ENCODE measurements at regions not wholly inside any gene's neighbourhood (a gene's known extent, or its start where the extent isn't known, plus 50 kb on each side); places are given as distances from the start of the nearest gene placed in this dataset.
"Not testable (repeated sequence)": the region's sequence is repeated elsewhere in the genome, so short reads cannot be mapped to it uniquely, and the experiment has no call there.

DNA sequence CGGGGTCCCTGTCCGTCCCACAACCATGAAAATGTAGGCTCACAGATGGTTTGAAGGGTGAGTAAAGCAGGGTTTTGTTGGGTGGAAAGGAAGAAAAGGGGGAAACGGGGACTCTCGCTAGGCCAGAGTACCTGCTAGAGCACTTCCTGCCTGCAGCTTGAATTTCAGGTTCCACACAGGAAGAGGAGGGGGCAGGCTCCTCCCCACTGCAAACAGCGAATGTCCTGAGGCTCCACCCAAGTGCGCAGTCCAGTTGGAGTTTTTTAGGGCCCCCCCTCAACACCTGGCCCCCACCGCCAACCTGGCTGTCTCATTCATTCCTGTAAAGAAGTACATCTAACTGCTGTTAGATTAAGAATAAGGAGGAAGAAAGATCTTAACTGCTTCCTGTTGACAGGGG lies 414.7 kb downstream of the SH2D4B start:
- DNase-seq: no peak

DNA sequence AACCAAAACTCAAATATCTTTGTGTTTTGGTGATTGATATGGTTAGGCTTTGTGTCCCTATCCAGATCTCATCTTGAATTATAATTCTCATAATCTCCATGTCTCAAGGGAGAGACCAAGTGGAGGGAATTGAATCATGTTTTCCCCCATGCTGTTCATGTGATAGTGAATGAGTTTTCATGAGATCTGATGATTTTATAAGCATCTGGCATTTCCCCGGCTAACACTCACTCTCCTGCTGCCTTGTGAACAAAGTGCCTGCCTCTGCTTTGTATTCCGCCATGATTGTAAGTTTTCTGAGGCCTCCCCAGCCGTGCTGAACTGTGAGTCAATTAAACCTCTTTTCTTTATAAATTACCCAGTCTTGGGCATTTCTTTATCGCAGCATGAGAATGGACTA lies 419.5 kb downstream of the SH2D4B start:
- no peak for DNase-seq

DNA sequence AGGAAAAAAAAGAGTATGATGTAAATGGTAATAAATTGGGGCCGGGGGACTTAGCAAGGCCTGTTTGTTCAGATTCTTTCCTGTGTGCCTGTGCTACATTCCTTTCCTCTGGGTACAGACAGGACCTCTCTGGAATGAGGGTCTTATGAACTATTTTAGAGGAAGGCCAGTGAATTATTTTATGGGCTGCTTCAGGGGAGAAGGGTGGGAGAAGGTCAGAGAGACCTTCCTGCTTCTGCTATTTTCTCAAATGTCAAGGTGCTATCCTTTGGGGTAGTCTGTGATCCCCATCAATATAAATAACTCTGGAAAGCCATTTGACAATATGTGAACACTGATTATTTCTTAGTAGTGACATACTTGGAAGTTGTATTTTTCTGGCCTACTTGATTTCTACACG lies 426.5 kb downstream of the SH2D4B start:
- no peak for DNase-seq

DNA sequence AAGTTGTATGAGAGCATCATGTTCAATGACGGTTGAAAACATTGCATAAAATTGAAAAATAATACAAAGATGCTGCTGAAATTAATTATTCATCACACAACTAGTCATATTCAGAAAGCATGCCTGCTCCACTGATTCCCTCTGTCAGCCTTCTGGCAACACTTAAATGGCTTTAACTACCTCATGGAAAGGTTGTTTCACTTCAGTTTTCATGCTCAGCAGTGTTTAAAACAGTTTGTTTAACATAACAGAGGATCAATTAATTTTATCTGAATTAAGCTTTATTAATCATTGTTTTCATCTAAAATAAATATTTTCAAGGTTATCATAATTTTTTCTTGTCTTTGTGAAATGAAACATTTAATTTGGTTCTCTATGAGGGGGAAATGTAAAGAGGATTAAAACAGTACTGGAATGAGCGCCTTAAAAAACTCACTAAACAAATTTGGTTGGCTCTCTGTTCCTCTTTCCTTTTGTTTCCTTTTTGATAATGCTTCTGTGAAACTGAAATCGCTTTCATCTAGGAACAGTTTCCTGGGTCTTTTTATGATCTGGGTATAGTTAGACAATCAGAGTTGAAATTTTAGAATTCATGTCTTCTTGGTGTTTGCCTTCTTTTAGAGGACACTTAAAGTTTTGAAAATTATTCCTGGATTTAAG lies 427.4 kb downstream of the SH2D4B start:
- no peak for DNase-seq

DNA sequence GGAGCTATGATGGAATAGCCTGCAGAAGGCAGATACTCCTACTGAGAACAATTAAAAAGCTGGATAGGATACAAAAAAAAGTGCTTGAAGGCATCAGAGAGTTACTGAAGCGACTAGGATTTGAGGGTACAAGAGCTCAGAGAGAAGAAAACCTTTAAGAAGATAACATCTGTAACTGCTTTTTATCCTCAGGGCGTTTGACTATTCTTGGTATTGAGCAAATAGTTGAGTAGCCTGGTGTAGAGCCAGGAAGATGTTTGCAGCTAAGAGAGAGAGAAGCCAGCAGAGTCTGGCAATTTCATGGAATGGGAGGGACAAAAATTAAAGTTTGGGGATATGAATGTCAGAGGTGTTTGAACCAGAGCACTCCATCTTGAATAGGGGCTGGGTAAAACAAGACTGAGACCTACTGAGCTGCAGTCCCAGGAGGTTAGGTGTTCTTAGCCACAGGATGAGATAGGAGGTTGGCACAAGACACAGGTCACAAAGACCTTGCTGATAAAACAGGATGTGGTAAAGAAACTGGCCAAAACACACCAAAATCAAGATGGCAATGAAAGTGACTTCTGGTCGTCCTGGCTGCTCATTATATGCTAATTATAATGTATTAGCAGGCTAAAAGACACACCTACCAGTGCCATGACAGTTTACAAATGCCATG lies 428.8 kb downstream of the SH2D4B start:
- DNase-seq: no peak

DNA sequence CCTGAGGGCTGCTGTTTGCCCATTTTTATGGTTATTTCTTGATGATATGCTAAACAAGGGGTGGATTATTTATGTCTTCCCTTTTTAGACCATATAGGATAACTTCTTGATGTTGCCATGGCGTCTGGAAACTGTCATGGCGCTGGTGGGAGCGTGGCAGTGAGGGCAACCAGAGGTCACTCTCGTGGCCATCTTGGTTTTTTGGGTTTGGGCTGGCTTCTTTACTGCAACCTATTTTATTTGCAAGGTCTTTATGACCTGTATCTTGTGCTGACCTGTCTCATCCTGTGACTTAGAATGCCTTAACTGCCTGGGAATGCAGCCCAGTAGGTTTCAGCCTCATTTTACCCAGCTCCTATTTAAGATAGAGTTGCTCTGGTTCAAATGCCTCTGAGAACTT lies 429.7 kb downstream of the SH2D4B start:
- not testable (repeated sequence) for DNase-seq

DNA sequence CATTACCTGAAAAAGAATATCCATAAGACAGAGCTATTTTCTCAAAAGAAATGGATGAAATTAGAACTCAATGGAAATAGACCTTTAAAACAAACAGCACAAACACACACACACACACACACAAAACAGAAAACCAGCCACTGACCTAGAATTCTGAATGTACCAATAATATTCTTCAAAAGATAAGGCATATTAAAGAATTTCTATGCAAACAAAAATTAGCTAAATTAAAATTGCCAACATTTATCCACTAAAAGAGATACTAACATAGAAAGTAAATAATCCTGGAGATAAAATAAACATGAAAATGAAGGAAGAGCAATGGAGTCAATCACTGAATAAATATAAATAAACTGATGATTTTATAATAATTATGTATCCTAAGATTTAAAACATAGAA lies 431.2 kb downstream of the SH2D4B start:
- no peak for DNase-seq

DNA sequence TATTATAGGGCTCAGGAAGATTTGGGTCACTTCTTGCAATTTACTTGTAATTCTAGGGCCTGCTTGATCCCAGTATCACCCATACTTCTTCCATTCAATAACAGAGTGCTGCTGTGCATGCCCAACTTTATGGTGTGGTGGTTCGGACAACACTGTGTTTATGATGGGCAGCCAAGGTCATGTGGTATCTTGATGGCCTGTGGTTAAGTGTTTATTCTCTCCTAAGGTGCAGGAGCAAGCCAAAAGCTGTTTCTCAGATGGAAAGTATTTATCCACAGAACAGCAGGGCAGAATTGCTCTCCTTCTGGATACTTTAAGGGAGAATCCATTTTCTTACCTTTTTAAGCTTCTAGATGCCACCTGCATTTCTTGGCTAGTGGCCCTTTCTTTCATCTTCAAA lies 433.8 kb downstream of the SH2D4B start:
- DNase-seq: no peak

DNA sequence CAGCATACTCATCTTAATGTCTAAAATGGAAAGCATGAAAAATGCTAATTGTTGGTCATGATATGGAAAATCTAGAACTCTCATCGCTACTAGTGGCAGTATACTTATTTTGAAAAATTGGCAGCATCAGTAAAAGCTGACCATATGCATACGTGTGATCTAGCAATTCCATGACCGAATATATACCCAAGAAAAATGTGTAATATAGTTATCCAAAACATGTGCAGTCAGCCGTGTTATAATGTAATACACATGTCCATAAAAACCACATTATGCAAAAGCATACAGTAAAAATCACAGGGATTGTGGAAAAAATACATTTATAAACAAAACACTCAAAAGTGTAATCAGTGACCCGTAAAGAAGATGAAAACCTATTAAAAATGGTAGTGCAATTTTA lies 439.0 kb downstream of the SH2D4B start:
- DNase-seq: no peak

DNA sequence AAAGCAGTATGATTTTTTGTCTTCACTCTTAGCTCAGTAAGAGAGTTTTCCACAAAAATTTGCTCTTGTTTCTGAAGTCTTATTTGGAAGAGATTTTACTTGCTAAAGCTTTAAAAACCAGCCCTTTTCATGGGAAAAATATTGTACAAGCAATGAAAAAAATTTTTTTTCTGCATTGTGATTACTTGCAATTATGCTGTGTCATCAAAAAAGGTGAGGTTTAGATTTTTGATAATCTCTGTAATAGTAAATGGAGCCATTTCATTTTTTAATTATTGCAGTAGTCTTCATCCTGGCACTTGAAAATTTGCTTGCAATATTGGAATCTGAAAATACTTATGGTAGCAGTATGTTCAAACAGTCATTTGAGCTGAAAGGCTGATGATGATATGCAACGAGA lies 447.4 kb downstream of the SH2D4B start:
- DNase-seq: no peak

DNA sequence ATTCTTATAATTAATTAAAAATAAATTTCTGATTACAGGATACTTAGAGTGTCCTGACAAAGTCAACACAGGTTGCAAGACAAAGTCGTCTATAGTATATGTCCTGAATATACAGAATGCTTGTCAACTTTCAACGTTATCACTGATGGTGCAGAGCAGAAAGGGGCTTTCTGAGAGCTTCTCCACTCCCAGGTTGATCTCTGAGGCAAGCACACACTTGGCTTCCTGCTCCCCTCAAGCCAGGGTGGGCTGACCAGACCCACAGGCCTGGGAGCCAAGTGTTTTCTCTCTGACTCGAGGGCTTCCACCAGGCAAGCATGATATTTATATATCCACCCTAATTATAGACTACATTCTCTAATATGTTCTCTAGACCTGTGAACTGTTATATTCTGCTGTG lies 448.9 kb downstream of the SH2D4B start:
- DNase-seq: no peak

DNA sequence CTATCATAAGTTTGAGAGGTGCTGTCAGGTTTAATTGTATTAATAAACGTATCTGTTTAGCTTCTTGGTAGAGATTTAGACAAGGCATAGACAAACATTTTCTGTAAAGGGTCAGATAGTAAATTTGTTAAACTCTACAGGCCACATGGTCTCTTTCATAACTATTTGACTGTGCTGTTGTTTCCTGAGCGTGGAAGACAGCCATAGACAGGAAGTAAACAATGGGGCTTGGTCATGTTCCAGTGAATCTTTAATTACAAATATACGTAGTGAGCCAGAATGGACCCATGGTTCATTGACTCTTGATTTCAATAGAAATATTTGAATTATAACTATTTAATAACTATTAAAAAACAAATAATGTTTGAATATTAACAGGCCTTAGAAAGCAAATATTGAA lies 451.1 kb downstream of the SH2D4B start:
- DNase-seq: no peak

DNA sequence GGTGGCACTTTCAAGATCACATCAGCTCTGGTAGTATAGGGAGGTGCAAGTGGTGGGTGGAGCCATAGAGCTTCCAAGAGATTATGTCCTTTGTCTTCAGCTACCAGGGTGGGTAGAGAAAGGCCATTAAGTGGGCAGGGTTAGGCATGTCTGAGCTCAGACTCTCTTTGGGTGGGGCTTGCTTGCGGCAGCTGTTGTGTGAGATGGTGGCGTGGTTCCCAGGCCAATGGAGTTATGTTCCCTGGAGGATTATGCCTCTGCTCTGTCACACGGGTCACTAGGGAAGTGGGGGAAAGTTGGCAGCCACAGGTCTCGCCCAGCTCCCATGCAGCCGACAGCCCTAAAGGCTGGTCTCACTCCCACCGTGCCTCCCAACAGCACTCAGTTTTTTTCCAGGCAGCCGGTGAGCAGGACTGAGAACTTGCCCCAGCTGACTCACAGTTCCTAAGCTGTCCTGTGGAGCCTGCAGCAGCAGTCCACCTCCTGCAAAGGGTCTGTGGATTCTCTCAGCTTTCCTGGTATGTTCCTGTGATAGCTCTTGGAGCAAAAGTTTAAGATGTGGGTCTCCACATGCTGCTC lies 459.0 kb downstream of the SH2D4B start:
- no peak for DNase-seq

DNA sequence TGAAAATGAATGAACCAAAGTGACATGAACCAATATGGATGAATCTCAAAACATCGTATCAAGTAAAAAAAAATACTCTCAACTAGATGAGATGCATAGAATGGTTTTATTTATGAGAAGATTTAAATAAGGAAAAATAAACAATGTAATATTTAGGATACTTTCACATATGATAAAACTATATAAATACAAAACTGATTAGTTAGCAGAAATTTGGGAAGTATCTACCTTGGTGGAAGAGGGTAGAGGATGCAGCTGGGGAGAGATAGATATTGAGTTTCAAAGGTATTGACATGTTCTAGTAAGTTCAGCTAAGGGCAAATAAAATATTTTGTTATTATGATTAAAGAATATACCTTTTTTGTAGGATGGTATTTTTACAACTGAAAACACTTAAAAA lies 463.1 kb downstream of the SH2D4B start:
- DNase-seq: no peak

DNA sequence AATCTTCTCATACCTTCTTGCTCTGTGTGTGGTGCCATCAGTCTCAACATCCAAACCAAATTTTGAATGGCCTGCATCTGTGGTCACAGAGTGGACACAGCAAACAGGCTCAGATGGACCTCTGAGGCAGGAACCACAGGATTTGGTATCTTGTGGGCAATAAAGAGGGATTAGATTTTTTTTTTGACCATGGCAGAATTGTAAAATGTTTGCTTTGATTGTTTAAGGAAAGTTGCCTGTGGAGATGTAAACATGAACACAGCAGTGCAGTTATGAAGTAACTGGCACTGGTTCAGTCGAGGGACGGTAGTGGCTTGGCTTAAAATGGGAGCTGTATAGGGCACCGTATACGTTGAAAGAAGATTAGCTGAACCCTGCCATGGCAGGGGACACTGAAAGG lies 464.7 kb downstream of the SH2D4B start:
- no peak for DNase-seq

DNA sequence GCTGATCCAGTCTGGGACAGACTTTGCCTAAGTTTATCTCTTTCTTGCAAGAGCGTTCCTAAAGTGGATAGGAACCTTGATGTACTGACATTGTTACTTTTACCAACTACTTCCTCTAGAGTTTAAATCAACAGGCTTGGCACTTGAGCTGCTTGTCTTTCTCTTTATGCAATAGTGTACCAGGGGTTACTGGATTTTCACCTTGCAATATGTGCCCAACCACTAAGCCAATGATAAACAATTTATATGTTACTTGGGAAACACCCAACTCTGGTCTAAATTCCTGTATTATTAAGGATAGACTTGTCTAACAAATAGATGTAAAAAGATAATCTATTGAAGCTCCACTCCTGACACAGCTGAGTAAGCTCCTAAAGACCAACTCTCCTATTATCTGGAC lies 470.2 kb downstream of the SH2D4B start:
- DNase-seq: no peak

DNA sequence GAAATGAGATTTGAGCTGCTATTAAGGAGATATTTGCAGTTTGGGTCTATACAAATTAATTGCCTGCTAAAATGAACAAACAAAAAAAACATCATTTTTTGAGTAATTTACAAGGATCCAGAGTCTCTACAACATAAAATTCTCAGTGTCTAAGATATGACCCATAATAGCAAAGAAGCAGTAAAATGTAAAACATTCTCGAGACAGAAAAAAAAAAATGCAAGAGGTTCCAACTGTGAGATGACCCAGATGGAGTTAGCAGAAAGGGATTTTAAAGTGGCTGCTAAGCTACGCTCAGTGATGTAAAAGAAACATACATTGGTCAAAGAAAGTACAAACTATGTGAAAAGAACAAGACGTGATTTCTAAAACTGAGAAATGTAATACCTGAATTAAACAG lies 471.0 kb downstream of the SH2D4B start:
- DNase-seq: no peak

DNA sequence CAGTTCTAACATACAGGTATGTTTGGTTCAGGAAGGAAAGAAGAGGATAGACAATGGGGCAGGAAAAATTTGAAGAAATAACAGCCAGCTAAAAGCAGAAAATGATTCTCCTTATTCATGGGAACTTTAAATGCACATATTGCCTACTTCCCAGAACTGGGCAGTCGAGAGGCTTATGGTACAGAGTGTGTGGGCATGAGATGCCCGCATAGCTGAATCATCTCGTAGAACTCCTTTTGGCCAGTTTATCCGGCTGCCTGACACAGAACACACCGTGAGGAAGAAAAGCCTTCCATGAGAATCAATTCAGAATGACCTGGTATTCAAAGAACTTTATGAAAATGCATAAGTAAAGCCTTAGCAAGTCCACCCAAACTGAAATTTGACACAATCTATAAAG lies 471.6 kb downstream of the SH2D4B start:
- no peak for DNase-seq

DNA sequence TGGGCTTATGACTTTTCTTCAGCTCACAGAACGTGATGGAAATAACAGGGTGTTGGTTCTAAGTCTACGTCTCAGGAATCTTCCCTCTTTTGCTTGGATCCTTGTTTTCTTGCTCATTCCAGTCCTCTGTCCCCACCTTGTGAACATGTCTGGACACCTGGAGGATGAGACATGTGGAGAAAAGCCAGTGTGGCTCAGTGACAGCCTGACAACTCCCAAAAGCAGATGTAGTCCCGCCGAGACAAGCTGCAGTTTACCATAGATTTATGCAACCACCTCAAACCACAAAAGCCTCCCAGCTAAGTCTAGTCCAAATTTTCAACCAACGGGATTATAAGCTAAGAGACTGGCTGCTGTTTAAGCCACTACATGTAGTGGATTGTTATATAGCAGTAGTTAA lies 476.1 kb downstream of the SH2D4B start:
- peak; percentile 13 for DNase-seq

DNA sequence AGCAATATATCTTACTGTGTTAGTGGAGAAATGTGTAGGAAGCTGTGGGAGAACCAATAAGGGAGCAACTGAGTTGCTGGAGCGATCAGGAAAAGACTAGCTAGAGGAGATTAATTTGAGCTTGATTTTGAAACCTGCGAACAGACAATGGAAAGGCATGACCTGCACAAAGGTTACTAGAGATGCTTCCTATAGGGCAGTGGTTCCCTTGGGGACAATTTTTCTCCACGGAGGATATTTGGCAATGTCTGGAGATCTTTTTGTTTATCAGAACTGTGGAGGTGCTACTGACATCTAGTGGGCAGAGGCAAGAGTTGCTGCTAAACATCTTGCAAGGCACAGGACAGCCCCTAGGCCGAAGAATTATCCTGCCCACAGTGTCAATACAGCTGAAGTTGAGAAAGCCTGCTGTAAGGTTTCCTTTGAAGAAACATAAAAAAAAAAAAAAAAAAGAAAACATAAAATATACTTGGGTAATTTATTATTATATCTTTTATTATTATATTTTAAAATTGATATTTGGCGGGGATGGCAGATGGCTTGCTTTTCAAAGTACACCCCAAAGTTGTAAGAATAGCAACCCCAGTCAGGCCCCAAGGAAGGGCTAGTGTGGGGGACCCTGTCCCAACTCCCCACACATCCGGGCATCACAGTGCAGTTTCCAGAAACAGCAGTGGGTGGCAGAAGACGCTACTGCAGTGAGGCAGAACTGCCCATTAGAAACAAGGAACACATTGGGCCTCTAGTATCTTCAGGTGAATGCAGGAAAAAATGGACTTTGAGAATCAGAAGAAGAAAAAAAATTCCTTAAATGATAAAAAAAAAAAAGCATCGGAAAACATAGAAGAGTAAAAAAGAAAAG lies 481.6 kb downstream of the SH2D4B start:
- no peak for DNase-seq

DNA sequence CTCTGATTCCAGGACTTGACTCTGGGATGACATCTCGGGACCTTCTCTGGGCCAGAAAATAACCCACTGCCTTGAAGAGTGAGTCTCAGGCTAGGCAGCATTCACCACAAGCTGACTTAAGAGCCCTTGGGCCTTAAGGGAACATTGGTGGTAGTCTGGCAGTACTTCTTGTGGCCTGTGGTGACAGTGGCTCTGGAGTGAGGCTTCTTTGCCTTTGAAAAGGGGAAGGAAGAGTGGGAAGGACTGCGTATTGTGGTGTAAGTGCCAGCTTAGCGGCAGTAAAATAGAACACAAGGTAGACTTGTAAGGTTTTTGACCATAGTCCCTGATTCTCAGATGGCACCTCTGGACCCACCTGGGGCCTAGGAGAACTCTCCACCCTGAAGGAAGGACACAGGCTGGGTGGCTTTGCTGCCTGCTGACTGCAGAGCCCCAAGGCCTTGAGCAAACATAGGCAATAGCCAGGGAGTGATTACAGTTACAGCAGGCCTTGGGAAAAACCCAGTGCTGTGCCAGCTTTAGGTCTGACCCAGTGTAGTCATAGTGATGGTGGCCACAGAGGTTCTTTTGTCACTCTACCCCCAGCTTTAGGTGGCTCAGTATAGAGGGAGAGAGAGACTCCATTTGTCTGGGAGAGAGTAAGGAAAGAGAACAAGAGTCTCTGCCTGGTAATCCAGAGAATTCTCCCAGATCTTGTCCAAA lies 483.9 kb downstream of the SH2D4B start:
- no peak for DNase-seq

DNA sequence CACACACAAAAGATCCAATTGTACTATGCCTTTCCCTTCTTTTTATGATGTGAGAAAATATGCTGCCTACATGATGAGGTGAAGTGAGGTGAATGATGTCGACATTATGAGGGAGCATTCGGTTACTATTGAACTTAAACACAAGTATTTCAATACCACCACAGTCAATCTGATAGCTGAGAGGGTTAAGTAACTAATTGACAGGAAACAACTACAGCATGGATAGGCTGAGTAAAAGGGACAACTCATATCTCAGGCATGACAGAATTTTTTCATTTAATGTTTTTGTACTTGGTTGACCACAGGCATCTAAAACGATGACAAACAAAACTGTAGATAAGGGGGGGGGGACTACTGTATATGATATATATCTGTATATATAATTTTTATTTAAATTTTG lies 488.9 kb downstream of the SH2D4B start:
- no peak for DNase-seq

DNA sequence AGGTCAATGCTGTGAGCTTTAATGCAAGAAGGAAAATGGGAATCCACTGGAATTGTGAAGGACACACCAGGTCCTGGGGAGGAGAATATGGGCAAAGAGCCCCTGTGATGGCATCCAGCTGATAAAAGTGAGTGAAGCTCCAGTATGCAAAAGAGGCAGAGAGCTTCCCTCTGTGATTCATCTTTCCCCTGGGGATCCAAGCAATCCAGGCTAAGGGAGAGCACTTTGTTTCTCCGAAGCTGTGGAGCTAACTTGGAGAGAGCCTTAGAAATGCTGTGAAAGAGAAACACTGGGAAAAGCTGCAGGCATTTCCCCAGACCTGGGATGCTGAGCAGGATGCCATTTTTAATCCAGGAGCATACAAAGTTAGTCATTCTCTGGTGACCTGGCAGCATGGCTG lies 489.5 kb downstream of the SH2D4B start:
- no peak for DNase-seq

Measured in NCI-H524 treated with DMSO at 0.1 percent for 48 hours (cell line).